HG03108 (cell line): ENCODE measurements at regions not wholly inside any gene's neighbourhood (a gene's known extent, or its start where the extent isn't known, plus 50 kb on each side); places are given as distances from the start of the nearest gene placed in this dataset.
"Not testable (repeated sequence)": the region's sequence is repeated elsewhere in the genome, so short reads cannot be mapped to it uniquely, and the experiment has no call there.

Experiments
- ATAC-seq: cut with Tn5 transposase; IDR thresholded peaks from one replicate; pipeline ENCODE4 v1.9.1; 2021; ENCODE audit warnings: moderate library complexity; ENCODE audit not compliant: unreplicated experiment

GRCh38 chr3:150248116-150248887, 159.8 kb upstream of the TSC22D2 start:
- no peak for ATAC-seq

DNA sequence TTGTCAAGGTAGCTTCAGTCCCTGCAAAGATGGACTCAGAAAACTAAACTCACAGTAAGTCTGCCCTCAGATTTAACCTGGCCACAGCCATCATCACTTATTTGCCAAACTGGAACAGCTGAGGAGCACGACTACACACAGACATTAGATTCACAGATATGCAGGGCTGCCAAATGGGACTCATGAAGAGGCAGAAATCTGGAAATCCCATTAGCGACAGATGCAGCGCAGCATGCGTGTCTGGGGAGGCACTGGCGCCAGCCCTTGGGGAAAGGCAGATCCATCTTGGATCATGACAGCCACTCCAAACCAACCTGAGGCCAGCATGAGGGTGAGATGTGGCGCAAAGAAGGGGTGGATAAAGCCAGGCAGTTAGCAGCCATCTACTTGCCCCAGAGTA, 160.7 kb upstream of the TSC22D2 start:
- ATAC-seq, result no peak

- ATAC-seq, result no peak
Observed at GRCh38 chr3:150243466-150243865, 164.6 kb upstream of the TSC22D2 start.

DNA sequence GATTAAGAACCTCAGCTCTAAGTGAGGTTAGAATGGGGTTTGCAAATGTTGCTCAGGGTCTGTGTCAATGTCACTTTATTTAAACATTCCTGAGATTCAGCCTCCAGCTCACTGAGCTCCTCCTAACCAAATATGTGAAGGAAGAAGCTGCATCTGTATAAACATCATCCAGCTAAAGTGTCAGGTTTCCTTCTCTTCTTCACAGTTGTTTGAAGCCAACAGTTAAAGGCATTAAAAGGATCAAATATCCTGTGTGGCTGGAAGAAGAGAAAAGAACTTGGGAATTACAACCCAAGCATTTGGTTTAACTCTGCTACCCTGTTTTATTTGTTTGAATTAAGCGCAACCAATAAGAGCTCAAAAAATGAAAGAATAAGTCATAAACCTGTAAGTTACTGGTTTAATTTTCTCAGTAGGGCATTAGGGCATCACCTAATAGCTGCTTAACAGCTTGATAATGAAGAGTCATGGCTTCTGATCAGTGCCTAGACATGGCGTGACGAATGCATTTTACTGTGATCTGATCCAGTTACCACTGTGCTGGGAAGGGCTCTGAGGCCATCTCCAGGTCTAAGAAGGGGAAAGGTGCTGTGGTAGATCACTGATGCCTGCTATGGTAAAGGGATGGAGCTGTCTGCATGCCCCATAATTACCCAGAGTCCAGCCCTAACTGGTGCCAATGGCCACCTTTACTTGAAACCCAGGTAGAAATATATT, 165.7 kb upstream of the TSC22D2 start:
- ATAC-seq, result no peak

- ATAC-seq, result no peak
Observed at GRCh38 chr3:150240891-150241290, 167.2 kb upstream of the TSC22D2 start.

- no peak for ATAC-seq
Observed at GRCh38 chr3:150239766-150240165, 168.3 kb upstream of the TSC22D2 start.

- no peak for ATAC-seq
Observed at GRCh38 chr3:150238995-150239619, 169.0 kb upstream of the TSC22D2 start.

DNA sequence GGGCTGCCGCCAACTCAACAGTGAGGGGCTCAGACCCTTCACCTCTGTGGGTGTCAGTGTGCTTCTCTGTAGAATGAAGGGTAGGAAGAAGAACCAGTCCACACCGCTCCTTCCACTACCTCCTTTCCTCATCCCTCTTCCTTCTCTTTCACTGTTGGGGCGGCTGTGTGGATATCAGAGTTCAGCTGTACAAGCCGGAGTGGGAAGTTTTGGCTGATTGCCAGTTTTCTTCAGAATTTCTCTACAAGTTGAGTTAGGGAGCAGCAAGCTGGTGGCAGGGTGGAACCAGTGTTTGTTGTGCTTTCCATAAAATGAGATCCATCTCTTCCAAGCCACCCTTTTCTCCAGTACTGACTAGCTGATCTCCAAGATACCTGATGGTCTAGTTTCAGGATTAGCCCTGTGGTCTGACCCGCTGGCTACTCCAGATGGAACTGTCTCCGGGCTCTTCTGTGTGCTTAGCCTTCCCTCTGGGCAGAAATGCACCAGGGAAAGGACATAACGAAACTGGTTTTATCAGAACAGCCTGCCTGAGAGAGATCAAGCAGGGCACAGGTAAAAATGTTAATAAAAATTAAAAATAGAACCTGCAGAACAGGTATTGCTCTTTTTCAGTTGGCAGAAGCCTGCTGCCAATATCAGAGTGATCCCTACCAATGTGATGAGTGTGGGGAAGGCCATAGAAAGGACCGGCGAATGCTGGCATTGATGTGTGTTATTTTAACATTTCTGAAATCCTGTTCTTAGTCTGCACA, 169.9 kb upstream of the TSC22D2 start:
- no peak for ATAC-seq

GRCh38 chr3:150237490-150237889, 170.6 kb upstream of the TSC22D2 start:
- ATAC-seq, result no peak

DNA sequence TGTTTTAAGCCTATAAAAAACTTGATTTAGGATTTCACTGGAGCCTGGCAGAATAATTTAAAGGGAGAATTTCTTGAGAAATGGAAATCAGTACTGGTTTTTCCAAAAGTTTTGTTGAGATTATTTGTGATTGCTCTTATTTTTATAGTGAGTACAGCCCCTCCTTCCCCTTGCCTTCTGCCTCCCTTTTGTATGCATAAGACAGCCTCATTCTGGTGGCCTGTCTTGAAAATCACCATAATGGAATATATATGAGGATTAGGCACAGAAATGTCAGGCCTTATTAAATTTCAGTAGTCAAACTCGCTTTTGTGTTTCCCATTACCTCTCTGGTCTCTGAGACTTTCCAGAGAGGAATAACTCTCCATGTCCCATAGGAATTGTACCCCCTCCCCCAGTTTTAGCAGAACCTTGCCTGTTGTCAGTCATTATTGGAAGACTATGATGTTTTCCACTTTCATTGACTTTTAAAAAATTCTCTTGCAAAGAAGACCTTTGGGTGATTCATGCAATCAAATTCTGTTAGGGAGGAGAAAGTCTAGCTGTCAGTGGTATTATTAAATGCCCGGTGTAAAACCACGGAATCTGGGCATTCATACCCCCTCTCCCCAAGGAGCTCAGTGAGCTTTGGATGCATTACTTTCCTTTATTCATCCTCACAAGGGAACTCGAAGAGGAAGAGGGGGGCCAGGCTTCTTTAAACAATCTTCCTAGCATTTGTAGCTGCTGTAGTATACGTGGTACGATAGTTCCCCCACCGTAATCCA, 171.6 kb upstream of the TSC22D2 start:
- ATAC-seq, result no peak

DNA sequence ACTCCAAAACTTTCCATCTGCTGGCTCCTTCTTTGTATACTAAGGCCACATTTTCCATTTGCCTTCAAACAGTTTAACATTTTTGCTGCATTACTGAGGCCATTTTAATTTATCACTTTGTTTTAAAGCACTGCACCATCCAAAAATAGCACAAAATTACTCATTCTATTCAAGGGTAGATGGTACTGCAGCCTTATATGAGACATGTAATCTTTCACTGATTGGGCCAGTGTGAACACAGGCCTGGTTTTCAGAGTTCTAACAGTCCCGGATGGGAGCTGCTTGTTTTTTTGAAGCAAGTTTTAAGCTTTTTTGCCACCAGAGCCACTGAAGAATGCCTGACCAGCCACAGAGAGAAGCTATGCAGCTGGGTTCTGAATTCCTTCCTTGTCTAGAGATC, 172.3 kb upstream of the TSC22D2 start:
- no peak for ATAC-seq

DNA sequence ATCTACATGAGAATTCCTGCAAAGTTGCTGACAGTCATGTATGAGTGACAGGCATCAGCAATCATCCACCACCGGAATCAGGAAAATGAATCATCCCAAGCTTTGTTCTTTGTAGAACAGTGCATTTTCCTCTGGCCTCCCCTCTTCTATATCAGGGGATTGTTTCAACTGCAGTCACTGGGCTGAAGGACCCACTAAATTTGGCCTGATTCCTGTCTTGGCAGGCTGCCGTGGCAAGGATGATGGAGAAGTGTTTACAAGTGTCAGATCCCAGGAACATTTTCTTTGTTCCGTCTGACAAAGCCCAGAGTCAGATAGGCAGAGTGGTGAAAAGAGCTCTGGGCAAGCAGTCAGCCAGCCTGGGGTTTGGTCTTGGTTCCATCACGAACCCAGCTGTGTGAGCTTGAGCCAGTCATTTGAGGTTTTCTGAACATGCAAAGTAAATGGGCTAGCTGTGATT, 175.1 kb upstream of the TSC22D2 start:
- no peak for ATAC-seq

DNA sequence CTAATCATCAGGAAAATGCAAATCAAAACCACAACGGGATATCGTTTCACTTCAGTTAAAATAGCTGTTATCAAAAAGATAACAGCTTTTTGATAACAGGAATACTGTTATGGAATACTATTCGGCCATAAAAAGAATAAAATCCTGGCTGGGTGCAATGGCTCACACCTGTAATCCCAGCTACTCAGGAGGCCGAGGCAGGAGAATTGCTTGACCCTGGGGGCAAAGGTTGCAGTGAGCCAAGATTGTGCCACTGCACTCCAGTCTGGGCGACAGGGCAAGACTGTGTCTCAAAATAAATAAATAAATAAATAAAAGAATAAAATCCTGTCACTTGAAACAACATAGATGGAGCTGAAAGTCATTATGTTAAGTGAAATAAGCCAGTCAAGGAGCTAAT, 178.1 kb upstream of the TSC22D2 start:
- ATAC-seq, result no peak

DNA sequence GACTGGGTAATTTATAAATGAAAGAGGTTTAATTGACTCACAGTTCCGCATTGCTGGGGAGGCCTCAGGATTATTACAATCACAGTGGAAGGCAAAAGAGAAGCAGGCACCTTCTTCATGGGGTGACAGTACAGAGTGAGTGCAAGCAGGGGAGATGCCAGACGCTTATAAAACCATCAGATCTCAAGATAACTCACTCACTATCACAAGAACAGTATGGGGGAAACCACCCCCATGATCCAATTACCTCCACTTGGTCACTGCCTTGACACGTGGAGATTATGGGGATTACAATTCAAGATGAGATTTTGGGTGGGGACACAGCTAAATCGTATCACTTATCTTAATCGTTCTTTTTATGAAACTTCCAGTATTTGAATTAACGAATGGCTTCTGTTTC, 179.5 kb upstream of the TSC22D2 start:
- ATAC-seq, result not testable (repeated sequence)

GRCh38 chr3:150227839-150228238, 180.3 kb upstream of the TSC22D2 start:
- ATAC-seq, result no peak

GRCh38 chr3:150225986-150226385, 182.1 kb upstream of the TSC22D2 start:
- no peak for ATAC-seq

GRCh38 chr3:150223558-150223957, 184.5 kb upstream of the TSC22D2 start:
- ATAC-seq, result no peak

GRCh38 chr3:150222691-150223489, 185.2 kb upstream of the TSC22D2 start:
- no peak for ATAC-seq

DNA sequence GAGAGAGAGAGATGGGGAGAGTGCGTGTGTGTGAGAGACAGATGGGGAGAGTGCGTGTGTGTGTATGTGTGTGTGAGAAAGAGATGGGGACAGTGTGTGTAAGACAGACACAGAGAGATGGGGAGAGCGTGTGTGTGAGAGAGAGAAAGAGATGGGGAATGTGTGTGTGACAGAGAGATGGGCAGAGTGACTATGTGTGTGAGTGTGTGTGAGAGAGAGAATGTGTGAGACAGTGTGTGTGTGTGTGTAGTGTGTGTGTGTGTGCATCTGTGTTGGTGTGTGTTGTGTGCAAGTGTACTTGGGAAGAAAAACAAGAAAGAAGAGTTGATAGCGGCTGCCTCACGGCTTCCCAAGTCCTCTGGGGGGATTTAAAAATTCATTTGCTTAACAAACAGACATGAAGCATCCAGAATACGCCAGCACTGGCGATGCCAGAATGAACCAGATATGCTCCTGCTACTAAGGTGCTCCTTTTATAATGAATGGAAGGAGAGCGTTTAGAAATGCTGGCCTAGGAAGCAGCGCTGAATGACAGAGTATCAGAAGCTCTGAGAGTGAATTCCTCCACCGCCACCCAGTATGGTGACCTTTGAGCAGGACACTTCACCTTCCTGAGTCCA, 186.1 kb upstream of the TSC22D2 start:
- ATAC-seq, result no peak
